ENCODE measurements at regions not wholly inside any gene's neighbourhood (a gene's known extent, or its start where the extent isn't known, plus 50 kb on each side); places are given as distances from the start of the nearest gene placed in this dataset.
A peak's percentile ranks its signal among the peaks of the same experiment; 100 is the strongest.

DNA sequence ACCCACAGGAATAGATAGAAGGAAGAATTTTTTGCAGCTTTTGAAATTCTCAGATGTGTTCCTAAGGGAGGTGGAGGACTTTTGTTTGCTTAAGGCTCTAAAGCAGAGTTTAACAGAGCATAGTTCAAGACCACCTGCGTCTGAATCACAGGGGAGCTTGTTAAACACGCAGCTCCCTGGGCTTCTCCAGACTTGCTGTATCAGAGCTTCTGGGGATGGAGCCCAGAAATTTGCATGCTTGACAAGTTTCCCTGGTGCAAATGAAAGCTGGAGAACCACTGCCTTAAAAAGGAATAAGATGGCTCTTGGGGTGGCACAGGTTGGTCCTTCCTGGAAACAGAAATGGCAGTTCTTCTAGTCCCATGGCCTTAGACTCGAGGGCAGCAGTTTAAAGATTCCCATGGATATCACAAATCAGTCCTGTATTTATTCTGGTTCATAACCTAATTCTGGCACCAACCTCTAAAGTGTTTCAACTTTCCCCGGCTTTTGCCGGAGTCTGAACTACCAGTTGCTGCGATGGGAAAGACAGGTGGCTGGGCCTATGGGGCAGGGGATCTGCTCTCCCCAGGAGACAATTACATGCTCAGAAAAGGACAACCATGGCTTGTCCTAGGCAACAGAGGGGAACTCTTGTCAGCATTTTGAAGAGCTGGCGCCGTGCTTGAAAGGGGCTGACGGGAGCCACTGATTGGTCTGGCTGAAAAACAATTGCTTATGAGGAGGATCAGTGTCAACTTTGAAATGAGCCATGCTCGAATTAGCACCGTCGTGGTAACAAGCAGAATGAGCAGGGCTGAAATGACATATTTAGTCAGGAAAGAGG, 599.6 kb downstream of the CCDC171 start:
- DNase-seq (ENCODE audit: low read depth, low spot score): no peak
- H3K27ac ChIP-seq: no peak overlapping the region

DNA sequence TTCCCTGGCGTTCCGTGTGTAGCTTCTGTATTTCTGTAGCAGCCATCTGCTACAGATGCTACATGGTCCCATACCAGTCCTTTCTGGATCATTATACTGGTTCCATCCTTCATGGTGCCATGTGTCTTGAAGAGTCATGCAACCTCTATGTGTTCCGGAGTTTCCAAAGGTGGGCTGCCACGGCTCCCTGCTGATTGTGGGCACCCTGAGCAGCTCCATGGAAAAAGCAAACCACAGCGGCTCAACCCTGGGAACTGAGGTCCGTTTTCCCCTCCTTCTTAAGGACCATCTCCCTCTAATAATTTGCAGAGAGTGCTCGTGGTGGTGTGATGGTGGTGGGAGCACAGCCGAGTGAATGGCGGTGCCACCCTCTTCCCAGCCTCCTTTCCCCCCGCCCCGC, 600.4 kb downstream of the CCDC171 start:
- H3K27ac ChIP-seq: no peak overlapping the region
- DNase-seq (ENCODE audit: low read depth, low spot score): no peak

DNA sequence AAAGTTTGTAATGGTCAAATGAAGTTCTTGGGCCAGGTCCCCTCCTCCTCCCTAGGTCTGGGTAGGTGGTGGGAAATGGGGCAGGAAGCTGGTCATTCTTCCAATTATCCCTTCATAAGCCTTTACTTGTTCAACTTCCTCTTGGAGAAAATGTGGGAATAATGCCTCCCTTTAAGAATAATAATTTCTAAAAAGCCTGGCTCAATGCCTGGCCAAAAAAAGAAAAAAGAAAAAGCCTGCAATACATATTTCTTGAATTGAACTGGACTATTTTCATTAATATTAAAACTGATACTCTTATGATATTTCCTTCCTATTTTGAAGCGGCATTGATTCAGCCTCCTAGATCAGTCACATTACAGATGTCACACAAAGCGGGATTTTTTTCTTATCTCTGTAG, 600.9 kb downstream of the CCDC171 start:
- DNase-seq (ENCODE audit: low read depth, low spot score): no peak
- H3K27ac ChIP-seq: no peak overlapping the region

DNA sequence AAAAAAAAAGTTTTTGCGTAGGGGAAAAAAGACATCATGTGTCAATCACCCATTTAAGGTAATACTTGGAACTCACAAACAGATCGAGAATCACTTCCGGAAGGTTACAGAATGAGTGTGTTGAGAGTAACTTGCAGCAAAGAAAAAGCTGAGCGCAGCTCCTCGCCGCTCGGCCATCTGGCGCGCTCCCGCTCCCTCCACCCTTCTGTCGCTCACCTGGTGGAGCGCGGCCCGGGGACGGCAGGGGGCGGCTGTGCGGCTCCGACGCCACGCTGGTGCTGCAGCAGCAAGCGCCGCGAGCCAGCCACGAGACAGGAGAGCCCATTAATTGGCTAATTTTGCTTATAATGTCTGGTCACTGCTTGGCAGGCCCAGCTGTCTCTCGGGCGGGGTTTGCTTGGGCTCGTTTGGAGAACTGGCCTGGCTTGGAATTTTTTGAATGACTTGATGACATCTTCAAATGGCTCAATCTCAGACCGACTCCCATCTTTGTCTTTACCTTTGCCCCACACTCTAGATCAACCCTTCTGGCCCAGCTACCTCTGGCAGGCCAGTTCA, 601.8 kb downstream of the CCDC171 start:
- no peak overlapping the region for H3K27ac ChIP-seq
- DNase-seq (ENCODE audit: low read depth, low spot score): no peak

DNA sequence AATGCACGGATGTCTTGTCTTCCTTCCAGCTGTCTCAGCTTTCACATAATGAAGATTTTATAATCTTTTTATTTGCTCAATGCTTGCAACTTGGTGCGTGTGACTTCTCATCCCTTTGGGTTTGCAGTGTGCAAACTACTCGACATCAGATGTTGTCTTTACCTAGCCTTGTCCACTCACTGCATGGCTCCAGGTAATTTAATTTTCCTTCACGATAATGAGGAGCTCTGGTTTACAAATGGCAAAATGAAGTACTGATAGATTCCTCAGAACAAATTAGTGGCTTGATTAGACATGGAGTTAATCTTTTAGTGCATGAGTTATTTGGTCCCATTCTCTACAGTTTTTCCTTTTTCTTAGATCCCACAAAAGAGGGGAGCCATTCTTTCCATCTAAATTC, 603.0 kb downstream of the CCDC171 start:
- no peak for DNase-seq (ENCODE audit: low read depth, low spot score)
- no peak overlapping the region for H3K27ac ChIP-seq

DNA sequence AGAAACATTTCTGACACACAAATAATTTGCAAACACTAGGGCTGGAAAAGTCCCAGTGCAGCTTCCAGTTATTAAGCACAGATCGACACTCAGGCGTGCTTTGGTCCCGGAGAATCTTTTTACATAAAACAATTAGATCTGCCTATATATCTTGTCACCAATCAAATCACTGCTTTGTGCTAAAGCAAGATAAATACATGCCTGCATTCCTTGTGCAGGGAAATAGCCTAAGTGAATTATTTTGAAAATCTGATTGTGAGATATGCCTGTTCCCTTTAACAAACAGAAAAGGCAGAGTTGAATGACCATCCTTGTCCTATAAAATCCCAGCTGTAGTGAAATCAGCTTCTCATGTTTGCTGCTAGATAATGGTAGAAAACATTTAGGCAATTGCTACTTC, 604.4 kb downstream of the CCDC171 start:
- DNase-seq (ENCODE audit: low read depth, low spot score): no peak
- H3K27ac ChIP-seq: no peak overlapping the region

DNA sequence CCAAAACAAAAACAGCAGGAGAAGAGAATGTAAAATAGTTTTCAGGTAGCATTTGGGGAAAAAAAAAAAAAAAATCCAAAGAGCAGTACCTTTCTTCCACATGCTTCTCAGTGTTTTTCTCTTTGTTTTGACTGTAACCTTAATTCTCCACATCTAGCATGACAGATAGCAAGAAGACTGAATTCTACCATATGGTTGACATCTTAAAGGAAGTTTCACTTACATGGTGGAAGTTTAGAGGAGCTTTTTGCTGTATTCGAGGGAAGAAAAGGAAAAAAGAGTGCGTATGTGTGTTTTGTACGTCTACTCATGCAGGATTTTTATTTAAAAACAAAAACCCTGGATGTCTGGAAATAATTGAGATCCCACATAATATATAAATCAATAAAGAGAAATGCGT, 604.8 kb downstream of the CCDC171 start:
- no peak overlapping the region for H3K27ac ChIP-seq
- no peak for DNase-seq (ENCODE audit: low read depth, low spot score)

DNA sequence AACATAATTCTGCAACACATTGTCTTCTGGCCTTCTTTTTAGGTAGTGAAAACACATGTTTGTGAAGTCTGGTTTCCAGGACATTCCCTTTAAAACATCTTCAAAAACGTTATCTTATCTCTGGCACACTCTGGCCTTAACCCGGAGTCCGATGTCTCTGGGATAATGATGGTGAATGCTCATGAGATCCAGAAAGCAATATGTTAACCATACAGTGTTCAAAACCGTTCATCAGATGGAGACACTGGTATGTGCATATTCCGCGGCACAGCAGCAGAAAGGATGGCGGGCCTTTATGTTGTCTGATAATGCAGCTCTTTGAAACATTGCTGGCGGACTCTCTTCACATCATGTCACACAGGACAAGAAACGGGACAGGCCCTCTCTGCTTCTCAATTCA, 605.2 kb downstream of the CCDC171 start:
- H3K27ac ChIP-seq: no peak overlapping the region
- no peak for DNase-seq (ENCODE audit: low read depth, low spot score)

DNA sequence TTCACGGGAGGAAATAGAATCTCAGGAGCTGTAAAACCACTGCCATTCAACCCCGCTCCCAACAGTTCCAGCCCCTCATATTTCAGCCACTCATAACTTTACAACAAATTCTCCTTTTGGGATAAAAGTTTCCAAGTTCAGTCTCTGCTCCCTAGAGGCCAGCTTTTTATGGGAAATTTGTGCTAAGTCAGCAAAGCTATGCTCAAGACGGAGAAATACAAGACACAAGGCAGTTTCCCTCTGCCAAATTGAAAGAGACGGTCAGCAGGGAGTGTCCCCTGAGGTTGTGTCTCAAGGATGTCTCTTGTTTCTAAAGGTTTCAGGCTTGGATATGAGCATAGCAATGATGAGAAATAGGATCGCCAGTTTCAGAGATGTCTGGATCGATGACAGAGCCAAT, 608.6 kb downstream of the CCDC171 start:
- no peak overlapping the region for H3K27ac ChIP-seq
- DNase-seq (ENCODE audit: low read depth, low spot score): no peak

DNA sequence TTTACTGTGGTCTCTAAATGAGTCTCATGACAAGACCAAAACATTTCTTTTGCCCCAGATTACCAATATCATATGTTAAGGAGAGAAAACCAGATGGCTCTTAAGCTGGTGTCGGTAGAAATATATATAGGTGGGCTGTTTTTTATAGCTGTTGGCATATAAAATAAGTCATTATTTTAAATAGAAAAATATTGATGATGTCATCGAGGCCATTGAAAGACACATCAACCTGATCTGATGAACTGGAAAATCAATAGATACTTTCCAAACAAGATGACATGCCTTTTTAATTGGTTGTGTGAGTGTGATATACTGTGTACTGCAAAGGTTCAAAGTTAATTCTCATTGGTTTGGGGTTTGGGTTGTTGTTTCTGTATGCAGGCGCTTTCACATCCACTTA, 617.3 kb downstream of the CCDC171 start:
- no peak for DNase-seq (ENCODE audit: low read depth, low spot score)
- H3K27ac ChIP-seq: no peak overlapping the region

DNA sequence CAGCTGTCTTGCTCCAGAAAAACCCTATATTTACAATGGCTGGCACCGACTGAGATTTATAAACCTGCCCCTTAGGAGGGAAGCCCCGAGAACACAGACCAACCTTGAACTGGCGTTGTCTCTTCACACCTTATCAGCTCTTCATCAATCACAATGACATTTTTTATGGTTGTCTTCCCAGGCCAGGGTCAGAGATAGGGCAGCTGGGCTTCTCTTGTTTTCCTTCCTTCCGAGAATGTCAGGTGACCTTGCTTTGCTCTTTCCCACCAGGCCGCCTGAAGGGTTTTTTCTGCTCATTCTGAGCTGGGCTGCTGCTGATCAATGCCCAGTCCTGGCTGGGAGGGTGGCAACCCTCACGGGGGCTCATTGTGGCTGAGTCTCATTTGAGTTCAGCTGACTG, 619.1 kb downstream of the CCDC171 start:
- DNase-seq (ENCODE audit: low read depth, low spot score): no peak
- H3K27ac ChIP-seq: no peak overlapping the region

DNA sequence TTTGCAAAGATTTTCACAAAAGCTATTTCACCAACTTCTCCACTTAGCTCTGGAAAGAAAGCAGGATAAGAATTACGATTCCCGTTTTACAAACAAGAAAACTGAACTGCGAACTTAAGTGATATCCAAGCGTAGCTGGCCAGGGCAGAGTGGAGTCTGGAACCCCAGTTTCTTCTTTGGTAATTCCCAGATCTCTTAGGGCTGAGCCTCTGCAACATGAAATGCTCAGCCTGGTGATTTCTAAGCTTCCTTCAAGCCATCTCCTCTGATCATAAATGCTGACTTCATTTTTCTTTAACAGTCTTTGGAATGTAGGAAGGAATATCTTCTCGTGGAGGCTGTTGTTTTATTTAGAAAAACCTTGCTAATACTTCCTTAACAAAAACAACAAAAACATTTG, 620.0 kb downstream of the CCDC171 start:
- DNase-seq (ENCODE audit: low read depth, low spot score): no peak
- no peak overlapping the region for H3K27ac ChIP-seq

DNA sequence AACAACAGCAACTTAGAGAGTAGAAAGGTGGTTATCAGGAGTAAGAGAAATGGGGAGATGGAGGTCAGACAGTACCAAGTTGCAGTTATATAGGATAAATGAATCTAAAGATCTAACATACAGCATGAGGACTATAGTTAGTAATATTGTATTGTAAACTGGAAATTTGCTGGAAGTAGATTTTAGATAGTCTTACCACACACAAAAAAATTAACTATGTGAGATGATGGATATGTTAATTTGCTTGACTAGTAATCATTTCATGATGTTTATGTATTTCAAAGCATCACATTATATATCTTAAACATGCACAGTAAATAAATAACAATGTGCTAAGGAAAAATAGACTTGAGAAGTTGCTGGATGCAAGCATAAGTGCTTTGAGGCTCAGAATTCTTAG, 622.1 kb downstream of the CCDC171 start:
- H3K27ac ChIP-seq: no peak overlapping the region
- no peak for DNase-seq (ENCODE audit: low read depth, low spot score)

DNA sequence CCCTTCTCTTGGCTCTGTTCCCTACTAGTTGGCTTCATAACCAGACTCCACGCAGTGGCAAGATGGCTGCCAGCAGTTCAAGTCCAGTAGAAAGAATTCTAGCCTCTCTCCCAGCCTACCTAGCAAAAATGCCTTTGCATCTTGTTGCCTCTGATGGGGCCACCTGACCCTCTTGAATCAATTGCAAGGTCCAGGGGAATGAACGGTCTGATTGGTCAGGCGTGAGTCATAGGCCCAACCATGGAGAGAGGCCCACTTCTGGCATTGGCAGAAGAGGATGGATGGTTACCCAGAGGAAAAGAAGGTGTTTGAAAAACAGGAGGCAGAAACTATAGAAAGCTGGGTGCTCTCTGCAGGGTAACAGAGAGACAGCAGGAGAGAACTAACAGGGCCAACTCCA, 622.6 kb downstream of the CCDC171 start:
- no peak overlapping the region for H3K27ac ChIP-seq
- no peak for DNase-seq (ENCODE audit: low read depth, low spot score)

DNA sequence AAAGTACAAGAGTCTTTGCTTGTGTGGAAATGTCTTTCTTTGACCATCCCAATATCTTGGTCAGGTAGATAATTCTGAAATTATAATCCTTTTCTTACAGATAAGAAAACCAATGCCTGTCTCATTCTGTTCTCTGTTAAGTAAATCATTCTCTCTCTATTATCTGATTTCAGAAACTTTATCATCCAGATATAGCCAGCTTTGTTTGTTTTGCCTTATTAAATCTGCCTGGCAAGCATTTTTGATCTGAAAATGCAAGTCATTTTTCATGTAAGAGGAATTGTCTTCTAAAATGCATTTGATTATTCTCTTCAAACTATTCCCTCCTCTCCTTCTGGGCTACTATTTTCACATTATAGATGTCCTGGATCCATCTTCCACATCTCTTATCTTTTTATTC, 625.5 kb downstream of the CCDC171 start:
- DNase-seq (ENCODE audit: low read depth, low spot score): no peak
- H3K27ac ChIP-seq: no peak overlapping the region

DNA sequence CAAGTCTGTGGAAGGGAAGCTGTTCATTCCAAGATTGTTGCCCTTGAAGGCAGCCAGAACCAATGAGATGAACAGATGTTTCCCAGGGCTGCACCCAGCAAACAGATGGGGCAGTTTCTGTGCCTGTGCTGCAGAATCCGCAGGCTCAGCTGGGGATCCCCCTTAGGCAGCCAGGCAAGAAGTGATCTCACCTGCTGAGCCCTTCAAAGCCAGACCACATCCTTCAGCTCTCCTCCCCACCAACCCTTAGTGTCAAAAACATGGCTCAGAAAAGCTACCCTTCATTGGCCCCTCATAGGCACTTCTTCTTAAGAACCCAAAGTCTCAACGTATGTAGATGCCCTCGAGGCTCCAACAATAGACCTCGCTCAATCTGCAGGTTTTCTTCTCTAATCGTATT, 626.7 kb downstream of the CCDC171 start:
- no peak overlapping the region for H3K27ac ChIP-seq
- no peak for DNase-seq (ENCODE audit: low read depth, low spot score)

DNA sequence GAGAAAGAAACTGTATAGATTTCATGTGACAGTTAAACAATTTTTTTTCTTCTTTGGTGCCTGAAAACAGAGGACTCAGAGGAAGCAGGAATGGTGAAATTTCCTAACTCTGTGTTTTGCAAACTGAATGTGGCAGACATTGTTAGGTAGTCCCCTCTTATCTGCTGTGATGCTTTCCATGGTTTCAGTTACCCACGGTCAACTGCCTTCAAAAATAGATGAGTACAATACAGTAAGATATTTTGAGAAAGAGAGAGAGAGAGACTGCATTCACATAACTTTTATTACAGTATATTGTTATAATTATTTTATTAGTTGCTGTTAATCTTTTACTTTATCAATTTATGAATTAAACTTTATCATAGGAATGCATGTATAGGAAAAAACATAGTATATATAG, 627.2 kb downstream of the CCDC171 start:
- no peak for DNase-seq (ENCODE audit: low read depth, low spot score)
- no peak overlapping the region for H3K27ac ChIP-seq

DNA sequence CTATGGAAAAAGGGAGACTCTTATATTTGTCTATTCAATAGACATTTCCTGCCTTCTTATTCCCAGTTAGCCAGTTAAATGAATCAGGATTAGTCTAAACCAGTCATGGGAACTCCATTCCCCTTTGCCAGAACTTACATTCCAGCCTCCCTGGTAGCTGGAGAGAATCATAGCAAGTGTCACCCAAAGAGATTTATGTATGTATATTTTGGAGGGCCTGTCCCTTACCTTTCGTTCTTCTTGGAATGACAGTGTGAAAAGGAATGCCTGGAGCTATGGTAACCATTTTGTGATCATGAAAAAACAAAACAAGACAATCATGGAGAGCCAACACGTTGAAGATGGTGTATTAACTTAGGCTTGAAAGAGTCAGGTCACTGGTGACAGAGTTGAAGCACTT, 627.7 kb downstream of the CCDC171 start:
- H3K27ac ChIP-seq: no peak overlapping the region
- DNase-seq (ENCODE audit: low read depth, low spot score): peak; percentile 14

DNA sequence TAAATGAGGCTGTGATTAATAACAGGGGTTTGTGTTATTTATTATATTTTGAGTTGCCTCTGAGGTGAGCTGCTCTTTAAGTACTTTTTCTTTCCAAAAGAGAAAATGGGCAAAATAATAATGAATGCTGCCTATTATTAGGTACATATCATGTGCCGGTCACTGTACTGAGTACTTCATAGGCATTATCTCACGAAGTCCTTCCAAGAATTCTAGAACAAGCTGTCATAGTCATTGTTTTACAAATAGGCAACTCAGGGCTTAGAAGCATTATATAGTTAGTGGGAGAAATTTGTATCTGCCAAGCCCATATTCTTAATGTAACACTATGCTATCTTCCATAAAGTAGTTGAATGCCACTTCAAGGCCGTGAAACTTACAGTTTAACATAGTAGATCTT, 628.7 kb downstream of the CCDC171 start:
- DNase-seq (ENCODE audit: low read depth, low spot score): no peak
- H3K27ac ChIP-seq: no peak overlapping the region

DNA sequence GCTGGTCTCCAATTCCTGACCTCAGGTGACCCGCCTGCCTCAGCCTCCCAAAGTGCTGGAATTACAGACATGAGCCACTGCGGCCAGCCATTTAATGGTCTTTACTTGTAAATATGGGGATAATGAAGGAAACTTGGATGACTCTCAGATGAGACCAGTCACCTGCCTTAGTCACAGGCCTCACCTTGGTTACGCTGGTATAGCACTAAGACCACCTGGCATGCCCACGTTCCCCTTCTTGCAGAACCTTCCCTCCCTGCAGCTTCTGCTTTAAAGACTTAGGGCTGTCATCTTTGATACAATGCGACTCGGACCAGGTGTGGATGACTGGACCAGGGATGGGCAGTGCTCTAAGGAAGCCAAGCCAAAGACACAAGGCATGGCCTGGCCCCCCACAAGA, 629.9 kb downstream of the CCDC171 start:
- no peak overlapping the region for H3K27ac ChIP-seq
- no peak for DNase-seq (ENCODE audit: low read depth, low spot score)

DNA sequence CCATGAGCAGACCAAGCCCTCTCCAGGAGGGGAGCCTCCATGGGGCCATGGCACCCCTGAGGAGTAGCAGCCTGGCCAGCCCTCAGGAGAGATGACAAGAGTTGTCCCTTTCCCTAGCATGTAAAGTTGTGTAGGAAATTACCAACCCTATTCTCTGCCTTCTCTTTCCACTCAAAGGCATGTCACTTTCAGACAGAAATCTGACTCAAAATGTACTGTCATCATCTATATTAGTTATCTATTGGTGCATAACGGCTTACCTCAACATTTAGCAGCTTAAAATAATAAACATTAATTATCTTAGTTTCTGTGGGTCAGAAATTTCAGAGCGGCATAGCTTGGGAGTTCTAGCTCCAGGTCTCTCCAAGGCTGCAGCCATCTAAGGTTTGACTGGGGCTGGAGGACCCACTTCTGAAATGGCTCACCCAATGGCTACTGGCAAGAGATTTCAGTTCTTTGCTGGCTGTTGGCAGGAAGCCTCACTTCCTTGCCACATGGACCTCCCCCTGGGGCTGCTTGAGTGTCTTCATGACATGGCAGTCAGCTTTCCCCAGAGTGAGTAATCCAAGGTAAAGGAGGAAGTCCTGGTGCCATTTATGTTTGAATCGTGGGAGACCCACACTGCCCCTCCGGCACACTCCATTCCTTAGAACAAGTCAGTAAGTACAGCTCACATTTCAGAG, 632.3 kb downstream of the CCDC171 start:
- no peak overlapping the region for H3K27ac ChIP-seq
- no peak for DNase-seq (ENCODE audit: low read depth, low spot score)

DNA sequence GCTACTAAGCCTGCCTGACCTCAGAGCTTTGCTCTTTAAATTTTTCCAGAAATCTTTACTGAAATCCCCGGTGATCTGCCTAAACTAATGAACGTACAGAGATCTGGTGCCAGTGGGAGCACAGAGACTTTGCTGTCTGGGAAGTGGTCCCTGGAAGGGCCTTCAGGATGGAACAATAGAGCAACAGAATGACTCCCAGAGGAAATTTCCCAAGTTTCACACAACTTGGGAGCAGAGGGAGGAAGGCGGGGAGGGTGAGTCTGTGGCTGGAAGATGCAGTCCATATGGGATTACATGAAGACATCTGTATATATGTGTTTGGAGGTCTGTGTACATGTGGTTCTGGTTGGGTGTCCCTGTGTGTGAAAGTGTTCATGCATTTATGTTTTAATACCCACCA, 638.3 kb downstream of the CCDC171 start:
- DNase-seq (ENCODE audit: low read depth, low spot score): no peak
- H3K27ac ChIP-seq: no peak overlapping the region

All from epithelial cell of prostate (primary cell).